H9 (cell line): ENCODE measurements at regions not wholly inside any gene's neighbourhood (a gene's known extent, or its start where the extent isn't known, plus 50 kb on each side); places are given as distances from the start of the nearest gene placed in this dataset.

ENCODE experiments used
- DNase-seq: peaks from one replicate; pipeline ENCODE4 v3.0.0-alpha.2; 2017
- H2AFZ ChIP-seq: one replicate; pipeline ENCODE4 v1.6.1; 2013; ENCODE audit warnings: mild to moderate bottlenecking, low read length, control low read depth, moderate library complexity
- H2AK5ac ChIP-seq: 2 replicates; pipeline ENCODE4 v1.6.1; 2013; ENCODE audit warnings: low read length, control low read depth, mixed read lengths; ENCODE audit not compliant: insufficient read length
- H2BK120ac ChIP-seq: one replicate; pipeline ENCODE4 v1.6.1; 2013; ENCODE audit warnings: low read depth, mild to moderate bottlenecking, low read length, control low read depth, inconsistent platforms; ENCODE audit not compliant: poor library complexity, severe bottlenecking
- H2BK12ac ChIP-seq: 2 replicates; pipeline ENCODE4 v1.6.1; 2013; ENCODE audit warnings: low read length, control low read depth, mixed read lengths, low read depth; ENCODE audit not compliant: insufficient read length
- H2BK15ac ChIP-seq: 2 replicates; pipeline ENCODE4 v1.6.1; 2013; ENCODE audit warnings: low read depth, low read length, control low read depth
- H2BK20ac ChIP-seq: one replicate; pipeline ENCODE4 v1.6.1; 2013; ENCODE audit warnings: low read depth, mild to moderate bottlenecking, low read length, control low read depth, inconsistent platforms; ENCODE audit not compliant: poor library complexity, severe bottlenecking
- H2BK5ac ChIP-seq: 2 replicates; pipeline ENCODE4 v1.6.1; 2013; ENCODE audit warnings: low read length, control low read depth, mixed read lengths; ENCODE audit not compliant: insufficient read length
- H3K14ac ChIP-seq: 2 replicates; pipeline ENCODE4 v1.6.1; 2013; ENCODE audit warnings: low read length, control low read depth; ENCODE audit not compliant: insufficient read depth
- H3K18ac ChIP-seq: 2 replicates; pipeline ENCODE4 v1.6.1; 2013; ENCODE audit warnings: low read depth, mild to moderate bottlenecking, mixed read lengths, low read length, control low read depth; ENCODE audit not compliant: insufficient read length
- H3K23ac ChIP-seq: 2 replicates; pipeline ENCODE4 v1.6.1; 2013; ENCODE audit warnings: low read length, control low read depth, mixed read lengths, low read depth; ENCODE audit not compliant: insufficient read length
- H3K23me2 ChIP-seq: 2 replicates; pipeline ENCODE4 v1.6.1; 2013; ENCODE audit warnings: low read depth, mild to moderate bottlenecking, mixed read lengths, low read length, control low read depth; ENCODE audit not compliant: insufficient read length, poor library complexity, severe bottlenecking
- H3K27ac ChIP-seq: 2 replicates; pipeline ENCODE4 v1.5.1; 2013; ENCODE audit warnings: low read length, control low read depth, mixed read lengths, low read depth; ENCODE audit not compliant: insufficient read length
- H3K27me3 ChIP-seq: 2 replicates; pipeline ENCODE4 v1.6.1; 2013; ENCODE audit warnings: low read length, control low read depth, inconsistent platforms; ENCODE audit not compliant: insufficient read depth
- H3K4ac ChIP-seq: 2 replicates; pipeline ENCODE4 v1.6.1; 2013; ENCODE audit warnings: low read depth, mild to moderate bottlenecking, control low read depth, inconsistent platforms, low read length, moderate library complexity
- H3K4me1 ChIP-seq: 2 replicates; pipeline ENCODE4 v1.6.1; 2013; ENCODE audit warnings: low read length, control low read depth, inconsistent platforms; ENCODE audit not compliant: insufficient read depth
- H3K4me2 ChIP-seq: 2 replicates; pipeline ENCODE4 v1.6.1; 2013; ENCODE audit warnings: low read length, control low read depth, mixed read lengths; ENCODE audit not compliant: insufficient read length, insufficient read depth
- H3K56ac ChIP-seq: 2 replicates; pipeline ENCODE4 v1.6.1; 2013; ENCODE audit warnings: low read depth, mild to moderate bottlenecking, mixed read lengths, low read length, control low read depth; ENCODE audit not compliant: insufficient read length
- H3K79me1 ChIP-seq: 2 replicates; pipeline ENCODE4 v1.6.1; 2013; ENCODE audit warnings: low read depth, mild to moderate bottlenecking, moderate library complexity, low read length, control low read depth, inconsistent platforms; ENCODE audit not compliant: insufficient read depth, poor library complexity, severe bottlenecking
- H3K79me2 ChIP-seq: 2 replicates; pipeline ENCODE4 v1.6.1; 2013; ENCODE audit warnings: low read length, control low read depth, inconsistent platforms; ENCODE audit not compliant: insufficient read depth
- H3K9ac ChIP-seq: 2 replicates; pipeline ENCODE4 v1.6.1; 2013; ENCODE audit warnings: low read length, control low read depth, mixed read lengths; ENCODE audit not compliant: insufficient read length; ENCODE audit errors: extremely low read depth
- H3K9me3 ChIP-seq: one replicate; pipeline ENCODE4 v1.6.1; 2013; ENCODE audit warnings: low read depth, low read length, inconsistent platforms; ENCODE audit not compliant: control insufficient read depth
- H3T11ph ChIP-seq: one replicate; pipeline ENCODE4 v1.6.1; 2013; ENCODE audit warnings: mild to moderate bottlenecking, low read length, control low read depth, inconsistent platforms
- H4K20me1 ChIP-seq: one replicate; pipeline ENCODE4 v1.6.1; 2013; ENCODE audit not compliant: control insufficient read depth, insufficient read length, insufficient read depth
- H4K5ac ChIP-seq: 2 replicates; pipeline ENCODE4 v1.6.1; 2013; ENCODE audit warnings: low read depth, mild to moderate bottlenecking, mixed read lengths, low read length, control low read depth; ENCODE audit not compliant: insufficient read length
- H4K8ac ChIP-seq: replicated peaks from 2 replicates; pipeline ENCODE4 v1.6.1; 2013; ENCODE audit warnings: low read length, control low read depth, mixed read lengths, low read depth; ENCODE audit not compliant: insufficient read length
- H4K91ac ChIP-seq: 2 replicates; pipeline ENCODE4 v1.6.1; 2013; ENCODE audit warnings: low read depth, mild to moderate bottlenecking, moderate library complexity, mixed read lengths, low read length, control low read depth; ENCODE audit not compliant: insufficient read length
- H3K27ac Mint-ChIP-seq, 3 experiments: 2 replicates in 2 of 3; 3 replicates in 1 of 3; pipeline ENCODE4 v1.8.0; 2020 to 2021; ENCODE audit warnings: mixed read lengths in 3 of 3, mild to moderate bottlenecking in 1 of 3, moderate library complexity in 1 of 3
- H3K27me3 Mint-ChIP-seq: 2 replicates; pipeline ENCODE4 v1.8.0; 2021; ENCODE audit warnings: low read depth, mild to moderate bottlenecking, moderate library complexity, mixed read lengths
- H3K36me3 Mint-ChIP-seq, 3 experiments: 2 replicates in 2 of 3; 3 replicates in 1 of 3; pipeline ENCODE4 v1.8.0; 2020 to 2021; ENCODE audit warnings: low read depth in 3 of 3, mixed read lengths in 3 of 3; ENCODE audit not compliant: insufficient read depth in 1 of 3
- H3K4me1 Mint-ChIP-seq, 2 experiments: 2 replicates each; pipeline ENCODE4 v1.8.0; 2020; ENCODE audit warnings: mixed read lengths in 2 of 2
- H3K4me3 Mint-ChIP-seq, 2 experiments: 2 replicates in 1 of 2; 3 replicates in 1 of 2; pipeline ENCODE4 v1.8.0; 2020 to 2021; ENCODE audit warnings: mild to moderate bottlenecking in 2 of 2, mixed read lengths in 2 of 2, moderate library complexity in 1 of 2
- H3K9me3 Mint-ChIP-seq, 2 experiments: 2 replicates in 1 of 2; 3 replicates in 1 of 2; pipeline ENCODE4 v1.8.0; 2020; ENCODE audit warnings: mild to moderate bottlenecking in 2 of 2, mixed read lengths in 2 of 2, moderate library complexity in 1 of 2
- CTCF ChIP-seq: fragments of 200-600 bp; sonication (generic); conservative IDR thresholded peaks from 3 replicates; pipeline ENCODE4 v1.8.0; 2021; ENCODE audit warnings: antibody characterized with exemption, mild to moderate bottlenecking

GRCh38 chr7:12815871-12816270, 128.4 kb downstream of the ARL4A start:
- Histone ChIP-seq H3K9ac (no peak overlapping the region), H3K18ac (no peak overlapping the region), H4K5ac (no peak overlapping the region), H2BK15ac (no peak overlapping the region), H3K27me3 (no peaks in the 10 kb centered on the region), H3K23me2 (no peaks in the 10 kb centered on the region), H3K23ac (no peak overlapping the region), H4K8ac (no peak overlapping the region), H3K4me2 (no peak overlapping the region), H3K79me1 (no peaks in the 10 kb centered on the region), H2AFZ (no peak overlapping the region), H2BK12ac (no peak overlapping the region), H4K20me1 (no peaks in the 10 kb centered on the region), H3K27ac (no peak overlapping the region), H3K4ac (no peak overlapping the region), H4K91ac (no peak overlapping the region), H2AK5ac (no peak overlapping the region), H3T11ph (no peak overlapping the region), H3K4me1 (no peaks in the 10 kb centered on the region; the same call in 1 of the 2 replicates), H2BK5ac (no peak overlapping the region), H2BK120ac (no peak overlapping the region), H3K14ac (no peak overlapping the region), H3K79me2 (no peaks in the 10 kb centered on the region), H3K56ac (no peak overlapping the region), H3K9me3 (no peaks in the 10 kb centered on the region), H2BK20ac (no peak overlapping the region)
- no peak overlapping the region for H3K27ac Mint-ChIP-seq
- H3K9me3 Mint-ChIP-seq: peaks cover 4 to 5% of the 10 kb centered on the region in 2 experiments; a peak in 2 of 5 replicates
- H3K36me3 Mint-ChIP-seq: peaks cover 0 to 7% (median 5%) of the 10 kb centered on the region in 3 experiments; a peak in 4 of 7 replicates
- DNase-seq: no peak
- H3K4me1 Mint-ChIP-seq: peaks cover 35 to 36% of the 10 kb centered on the region in 2 experiments
- H3K27me3 Mint-ChIP-seq: no peaks in the 10 kb centered on the region
- no peak for TF ChIP-seq CTCF
- no peak overlapping the region for H3K4me3 Mint-ChIP-seq
